Endothelial cell of umbilical vein (primary cell): ENCODE measurements at regions not wholly inside any gene's neighbourhood (a gene's known extent, or its start where the extent isn't known, plus 50 kb on each side); places are given as distances from the start of the nearest gene placed in this dataset.

Source experiments
- BruUV-seq: library from RNA; stranded (reverse); fragments of 400-500 nt; replicated peaks from 2 replicates; lab custom pipeline; 2021; lab: Mats Ljungman, UMichigan
- CTCF ChIA-PET: fragments of 300-600, 350-600 bp; sonication (Branson Sonifier 250); formaldehyde crosslinking; loops from one replicate; lab custom pipeline; 2021; ENCODE audit warnings: antibody characterized with exemption, inconsistent platforms; lab: Charles Lee
- POLR2A ChIA-PET: fragments of 300-600, 350-600 bp; sonication (Branson Sonifier 250); formaldehyde crosslinking; loops from one replicate; lab custom pipeline; 2021; ENCODE audit warnings: antibody characterized with exemption, inconsistent platforms; lab: Charles Lee
- DNase-seq: peaks from one replicate; pipeline ENCODE4 v3.0.0-alpha.2; 2011; ENCODE audit warnings: low read depth, low spot score
- FAIRE-seq: peaks from 2 replicates; lab custom pipeline; 2011; peaks lifted over from hg19 to GRCh38; lab: Jason Lieb, UNC
- H2AFZ ChIP-seq: 2 replicates; pipeline ENCODE4 v1.6.0; 2012; ENCODE audit warnings: low read depth, low read length, control low read depth, inconsistent platforms
- H3K27ac ChIP-seq: 2 replicates; pipeline ENCODE4 v1.5.1; 2011; ENCODE audit warnings: low read depth, mild to moderate bottlenecking, control low read depth, low read length, moderate library complexity; ENCODE audit not compliant: insufficient read depth
- H3K27me3 ChIP-seq, 2 experiments: 2 replicates each; pipeline versions ENCODE4 v1.6.0 to v1.6.1; 2011; ENCODE audit warnings: low read length in 2 of 2, mixed read lengths in 1 of 2; ENCODE audit not compliant: control insufficient read depth in 2 of 2, insufficient read depth in 2 of 2
- H3K36me3 ChIP-seq, 2 experiments: 2 replicates in 1 of 2; 3 replicates in 1 of 2; pipeline ENCODE4 v1.5.1; 2011; ENCODE audit warnings: low read length in 2 of 2, mild to moderate bottlenecking in 1 of 2, moderate library complexity in 1 of 2; ENCODE audit not compliant: control insufficient read depth in 2 of 2, insufficient read depth in 2 of 2; ENCODE audit errors: extremely low read depth in 1 of 2
- H3K4me1 ChIP-seq: 3 replicates; pipeline ENCODE4 v1.5.1; 2011; ENCODE audit warnings: mild to moderate bottlenecking, low read length; ENCODE audit not compliant: control insufficient read depth, insufficient read depth; ENCODE audit errors: extremely low read depth
- H3K4me2 ChIP-seq: 2 replicates; pipeline ENCODE4 v1.6.1; 2011; ENCODE audit warnings: low read length, control low read depth, mixed read lengths; ENCODE audit not compliant: insufficient read depth
- H3K4me3 ChIP-seq, 3 experiments: fragments of 200-600 bp in 1 of 3; sonication (generic), shearing (Covaris generic) in 1 of 3; replicated peaks in 1 of 3; 2 replicates each; pipeline ENCODE4 v1.5.1; 2011 to 2016; ENCODE audit warnings: control low read depth in 3 of 3, low read length in 3 of 3, mild to moderate bottlenecking in 2 of 3, inconsistent platforms in 1 of 3, low read depth in 1 of 3, moderate library complexity in 1 of 3; ENCODE audit not compliant: insufficient read depth in 1 of 3
- H3K79me2 ChIP-seq: 2 replicates; pipeline ENCODE4 v1.6.0; 2012; ENCODE audit warnings: low read length, inconsistent platforms; ENCODE audit not compliant: control insufficient read depth, insufficient read depth
- H3K9ac ChIP-seq: replicated peaks from 2 replicates; pipeline ENCODE3; 2011; ENCODE audit warnings: low read length, control low read depth; ENCODE audit not compliant: insufficient read depth; ENCODE audit errors: extremely low read depth
- H3K9me1 ChIP-seq: replicated peaks from 3 replicates; pipeline ENCODE4 v1.6.0; 2011; ENCODE audit warnings: mild to moderate bottlenecking, low read length; ENCODE audit not compliant: control insufficient read depth, insufficient read depth; ENCODE audit errors: extremely low read depth
- H3K9me3 ChIP-seq: replicated peaks from 2 replicates; pipeline ENCODE4 v1.5.1; 2012; ENCODE audit warnings: low read length, inconsistent platforms; ENCODE audit not compliant: control insufficient read depth, insufficient read depth
- H4K20me1 ChIP-seq: replicated peaks from 2 replicates; pipeline ENCODE3; 2011; ENCODE audit warnings: mild to moderate bottlenecking, low read length; ENCODE audit not compliant: control insufficient read depth, insufficient read depth; ENCODE audit errors: extremely low read depth
- CTCF ChIP-seq, 2 donors: IDR thresholded peaks; 1 replicate in 1 of 2; 2 replicates in 1 of 2; pipeline ENCODE4 v1.5.1; 2011; ENCODE audit warnings: low read length in 2 of 2, mild to moderate bottlenecking in 2 of 2, moderate library complexity in 2 of 2, control low read depth in 1 of 2, inconsistent platforms in 1 of 2, low read depth in 1 of 2; ENCODE audit not compliant: insufficient read depth in 1 of 2; ENCODE audit errors: extremely low read depth in 1 of 2
- EZH2 ChIP-seq: IDR thresholded peaks from 2 replicates; pipeline ENCODE4 v1.6.1; 2012; ENCODE audit warnings: borderline replicate concordance, low read depth, mild to moderate bottlenecking, moderate library complexity, low read length, inconsistent platforms; ENCODE audit not compliant: severe bottlenecking
- FOS ChIP-seq: IDR thresholded peaks from 2 replicates; pipeline ENCODE4 v1.6.1; 2011; ENCODE audit warnings: mild to moderate bottlenecking, low read length, moderate library complexity, borderline replicate concordance; ENCODE audit not compliant: insufficient read depth
- GATA2 ChIP-seq: IDR thresholded peaks from 2 replicates; pipeline ENCODE4 v1.7.0; 2011; ENCODE audit warnings: low read depth, mild to moderate bottlenecking, moderate library complexity, mixed read lengths, low read length; ENCODE audit not compliant: insufficient read length, insufficient read depth
- JUN ChIP-seq: IDR thresholded peaks from 2 replicates; pipeline ENCODE4 v1.6.1; 2011; ENCODE audit warnings: borderline replicate concordance, low read depth; ENCODE audit not compliant: insufficient read length, insufficient read depth
- MAX ChIP-seq: IDR thresholded peaks from 2 replicates; pipeline ENCODE4 v1.6.1; 2011; ENCODE audit not compliant: insufficient read depth, insufficient read length
- MYC ChIP-seq: IDR thresholded peaks from one replicate; pipeline ENCODE4 v1.6.1; 2011; ENCODE audit warnings: mild to moderate bottlenecking, low read depth, low read length
- POLR2A ChIP-seq: IDR thresholded peaks from 2 replicates; pipeline ENCODE4 v1.6.1; 2012; ENCODE audit warnings: low read depth, mild to moderate bottlenecking, control low read depth, low read length
- POLR2AphosphoS5 ChIP-seq: IDR thresholded peaks from 2 replicates; pipeline ENCODE4 v1.6.1; 2012; ENCODE audit warnings: low read depth, mild to moderate bottlenecking, control low read depth, low read length, moderate library complexity; ENCODE audit not compliant: insufficient read depth
- dilution Hi-C: fragments of 300-500 bp; cut with MboI; formaldehyde crosslinking; loops from one replicate; pipeline ENCODE4 v1.15.0; 2019; ENCODE audit warnings: low sequenced_read_pairs; ENCODE audit not compliant: extremely low pct_ligation_motif_present
- intact Hi-C: fragments of 100-400 bp; cut with micrococcal nuclease; formaldehyde crosslinking; loops from one replicate; pipeline ENCODE4 v1.10.0; 2022

GRCh38 chr13:85074543-85075313 lies 724.5 kb downstream of the SLITRK6 start:
- Histone ChIP-seq H2AFZ (no peak overlapping the region), H3K9me3 (no peaks in the 10 kb centered on the region), H3K36me3 (no peaks in the 10 kb centered on the region), H3K4me2 (no peak overlapping the region), H4K20me1 (no peaks in the 10 kb centered on the region), H3K9me1 (no peaks in the 10 kb centered on the region), H3K4me1 (no peaks in the 10 kb centered on the region), H3K9ac (no peak overlapping the region), H3K27ac (no peak overlapping the region), H3K4me3 (no peak overlapping the region), H3K79me2 (no peaks in the 10 kb centered on the region), H3K27me3 (no peaks in the 10 kb centered on the region)
- DNase-seq (no peak), FAIRE-seq (no peak)
- no peak for TF ChIP-seq POLR2AphosphoS5
- TF ChIP-seq EZH2: no peak
- no peak for TF ChIP-seq JUN
- no peak for TF ChIP-seq MAX
- TF ChIP-seq GATA2: no peak
- TF ChIP-seq MYC: no peak
- no peak for TF ChIP-seq POLR2A
- TF ChIP-seq FOS: no peak
- dilution Hi-C loops (no loop called here), intact Hi-C loops (no loop called here)
- no TSS peak for BruUV-seq
- ChIA-PET CTCF (no interaction called here), POLR2A (no interaction called here)

DNA sequence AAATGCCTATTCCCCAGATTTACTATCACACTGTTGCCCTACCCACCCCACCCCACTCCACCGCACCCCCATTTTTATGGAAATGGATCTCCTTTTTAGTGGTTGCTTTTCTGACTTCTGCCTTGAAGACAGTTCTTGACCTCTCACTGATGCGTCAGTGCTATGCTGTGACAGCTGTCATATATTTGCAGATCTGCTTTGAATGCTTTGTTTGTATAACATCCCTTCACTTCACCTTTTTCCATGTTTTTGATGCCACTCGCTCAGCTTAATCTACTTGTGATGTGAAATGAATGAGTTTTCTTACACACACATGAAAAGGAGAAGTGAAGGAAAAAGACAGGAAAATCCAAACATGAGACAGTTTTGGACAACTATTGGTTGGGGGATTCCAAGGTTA lies 731.0 kb downstream of the SLITRK6 start:
- BruUV-seq: no TSS peak
- Histone ChIP-seq H4K20me1 (no peaks in the 10 kb centered on the region), H3K27ac (no peak overlapping the region), H3K79me2 (no peaks in the 10 kb centered on the region), H3K4me2 (no peak overlapping the region), H3K9me1 (no peaks in the 10 kb centered on the region), H3K9ac (no peak overlapping the region), H3K36me3 (no peaks in the 10 kb centered on the region), H3K4me1 (no peaks in the 10 kb centered on the region), H3K9me3 (peaks cover 3% of the 10 kb centered on the region), H2AFZ (no peak overlapping the region), H3K27me3 (no peaks in the 10 kb centered on the region), H3K4me3 (no peak overlapping the region)
- FAIRE-seq: no peak
- intact Hi-C loops (no loop called here), dilution Hi-C loops (no loop called here)
- ChIA-PET CTCF (no interaction called here), POLR2A (no interaction called here)
- no peak for DNase-seq
- TF ChIP-seq MAX (no peak), EZH2 (no peak), POLR2A (no peak), MYC (no peak), GATA2 (no peak), CTCF (IDR thresholded peaks at IDR 0.05; ENCODE audit: extremely low read depth in 1 of 2, insufficient read depth in 1 of 2, low read depth in 1 of 2, low read length in 2 of 2) (no peak), JUN (no peak), FOS (no peak), POLR2AphosphoS5 (no peak)
